IgD-negative memory B cell (primary cell): ENCODE measurements at regions not wholly inside any gene's neighbourhood (a gene's known extent, or its start where the extent isn't known, plus 50 kb on each side); places are given as distances from the start of the nearest gene placed in this dataset.
"Not testable (repeated sequence)": the region's sequence is repeated elsewhere in the genome, so short reads cannot be mapped to it uniquely, and the experiment has no call there.

Source experiments
- H3K27ac Mint-ChIP-seq, 3 donors: one replicate each; pipeline ENCODE4 v1.8.0; 2020 to 2022; ENCODE audit warnings: mild to moderate bottlenecking in 3 of 3, mixed read lengths in 3 of 3, moderate library complexity in 1 of 3
- H3K27me3 Mint-ChIP-seq: one replicate; pipeline ENCODE4 v1.8.0; 2021; ENCODE audit warnings: mixed read lengths
- H3K36me3 Mint-ChIP-seq: one replicate; pipeline ENCODE4 v1.8.0; 2020; ENCODE audit warnings: mild to moderate bottlenecking, mixed read lengths
- H3K4me1 Mint-ChIP-seq, 3 donors: one replicate each; pipeline ENCODE4 v1.8.0; 2020 to 2022; ENCODE audit warnings: mixed read lengths in 3 of 3, mild to moderate bottlenecking in 1 of 3
- H3K4me3 Mint-ChIP-seq, 4 donors: one replicate each; pipeline ENCODE4 v1.8.0; 2020 to 2022; ENCODE audit warnings: mild to moderate bottlenecking in 4 of 4, mixed read lengths in 4 of 4, moderate library complexity in 3 of 4
- H3K9me3 Mint-ChIP-seq, 3 donors: one replicate each; pipeline ENCODE4 v1.8.0; 2020 to 2021; ENCODE audit warnings: mixed read lengths in 3 of 3, mild to moderate bottlenecking in 1 of 3

DNA sequence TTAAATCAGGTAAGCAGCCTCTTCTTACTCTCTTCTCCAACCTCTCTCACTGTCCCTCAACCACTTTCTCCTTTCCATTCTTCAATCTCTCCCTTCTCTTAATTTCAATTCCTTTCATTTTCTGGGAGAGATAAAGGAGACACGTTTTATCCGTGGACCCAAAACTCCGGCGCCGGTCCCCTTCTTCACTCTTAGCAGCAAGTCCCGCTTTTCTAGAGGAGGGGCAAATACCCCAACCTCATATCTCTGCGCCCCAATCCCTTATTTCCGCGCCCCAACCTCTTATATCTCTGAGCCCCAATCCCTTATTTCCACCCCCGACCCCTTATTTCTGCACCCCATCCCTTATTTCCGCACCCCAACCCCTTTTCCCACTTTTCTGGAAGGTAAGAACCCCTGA, 691.6 kb downstream of the EFNA5 start:
- H3K27ac Mint-ChIP-seq, H3K9me3 Mint-ChIP-seq, H3K4me3 Mint-ChIP-seq, H3K27me3 Mint-ChIP-seq, H3K4me1 Mint-ChIP-seq, H3K36me3 Mint-ChIP-seq: not testable (repeated sequence)

DNA sequence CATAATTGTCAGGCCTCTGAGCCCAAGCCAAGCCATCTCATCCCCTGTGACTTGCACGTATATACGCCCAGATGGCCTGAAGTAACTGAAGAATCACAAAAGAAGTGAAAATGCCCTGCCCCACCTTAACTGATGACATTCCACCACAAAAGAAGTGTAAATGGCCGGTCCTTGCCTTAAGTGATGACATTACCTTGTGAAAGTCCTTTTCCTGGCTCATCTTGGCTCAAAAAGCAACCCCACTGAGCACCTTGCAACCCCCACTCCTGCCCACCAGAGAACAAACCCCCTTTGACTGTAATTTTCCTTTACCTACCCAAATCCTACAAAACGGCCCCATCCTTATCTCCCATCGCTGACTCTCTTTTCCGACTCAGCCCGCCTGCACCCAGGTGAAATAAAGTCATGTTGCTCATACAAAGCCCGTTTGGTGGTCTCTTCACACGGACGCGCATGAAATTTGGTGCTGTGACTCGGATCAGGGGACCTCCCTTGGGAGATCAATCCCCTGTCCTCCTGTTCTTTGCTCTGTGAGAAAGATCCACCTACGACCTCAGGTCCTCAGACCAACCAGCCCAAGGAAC, 692.1 kb downstream of the EFNA5 start:
- not testable (repeated sequence) for H3K4me3 Mint-ChIP-seq, H3K27me3 Mint-ChIP-seq, H3K27ac Mint-ChIP-seq, H3K9me3 Mint-ChIP-seq, H3K36me3 Mint-ChIP-seq, H3K4me1 Mint-ChIP-seq

DNA sequence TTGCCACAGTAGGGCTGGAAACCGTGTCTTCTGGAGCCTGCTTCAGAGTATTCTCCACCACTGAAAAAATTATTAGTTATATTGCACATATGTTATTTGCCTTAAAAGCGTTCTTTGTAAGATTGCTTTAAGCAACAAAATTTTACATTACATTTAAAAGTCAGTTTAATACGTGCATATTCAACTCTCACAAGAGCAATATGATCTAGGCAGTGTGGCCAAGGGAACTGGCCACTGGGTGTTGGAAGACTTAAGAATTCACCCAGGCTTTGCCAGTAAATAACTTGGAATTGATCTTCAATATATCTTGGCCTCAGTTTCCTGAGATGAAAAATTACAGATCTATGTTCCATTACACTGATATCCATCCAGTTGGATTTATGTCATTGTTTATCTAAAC, 694.4 kb downstream of the EFNA5 start:
- Mint-ChIP-seq H3K4me1 (no peaks in the 10 kb centered on the region), H3K27me3 (no peaks in the 10 kb centered on the region), H3K36me3 (no peaks in the 10 kb centered on the region), H3K27ac (no peak overlapping the region), H3K9me3 (peaks cover 0 to 2% (median 1%) of the 10 kb centered on the region in 3 donors), H3K4me3 (no peak overlapping the region)

DNA sequence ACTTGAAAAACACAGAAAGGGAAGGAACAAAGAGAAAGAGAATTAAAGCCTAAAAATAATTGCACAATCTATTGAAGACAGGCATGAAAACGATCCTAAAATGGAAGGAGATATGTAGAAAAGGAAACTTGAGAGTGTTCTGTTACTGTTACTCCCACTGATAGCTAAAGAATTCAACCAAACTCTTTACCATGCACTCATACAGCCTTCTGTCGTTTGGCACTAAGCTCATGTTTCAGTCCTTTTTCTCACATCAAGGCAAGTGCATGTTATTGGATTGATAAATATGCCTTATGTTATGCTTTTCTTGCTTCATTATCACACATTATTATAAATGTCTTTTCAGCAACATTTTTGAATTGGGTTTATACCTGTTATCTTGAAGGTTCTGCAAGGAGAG, 696.5 kb downstream of the EFNA5 start:
- Mint-ChIP-seq H3K9me3 (no peaks in the 10 kb centered on the region), H3K4me3 (no peak overlapping the region), H3K36me3 (no peaks in the 10 kb centered on the region), H3K4me1 (no peaks in the 10 kb centered on the region), H3K27me3 (no peaks in the 10 kb centered on the region), H3K27ac (no peak overlapping the region)

DNA sequence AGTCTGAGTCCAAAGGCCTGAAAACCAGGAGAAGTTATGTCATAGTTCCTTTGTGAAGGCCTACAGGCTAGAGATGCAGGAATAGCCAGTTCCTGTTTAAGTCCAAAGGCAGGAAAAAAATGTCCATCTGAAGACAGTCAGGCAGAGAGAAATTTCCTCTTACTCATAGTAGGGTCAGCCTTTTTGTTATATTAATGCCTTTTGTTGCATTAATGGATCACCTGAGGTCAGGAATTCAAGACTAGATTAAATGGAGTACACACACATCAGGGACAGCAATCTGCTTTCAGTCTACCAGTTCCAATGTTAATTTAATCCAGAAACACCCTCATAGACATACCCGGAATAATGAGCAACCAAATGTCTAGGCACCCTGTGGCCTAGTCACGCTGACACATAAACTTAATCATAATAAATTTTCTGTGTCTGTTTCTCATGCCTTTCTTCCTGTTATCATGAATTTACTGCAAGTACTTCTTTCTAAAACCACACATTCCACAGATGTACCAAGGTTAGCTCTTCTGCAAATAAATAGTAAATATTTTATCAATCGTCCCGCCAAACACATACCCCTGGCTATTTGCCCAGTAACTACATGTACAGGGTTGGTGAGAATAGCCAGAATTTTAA, 703.9 kb downstream of the EFNA5 start:
- peaks cover 0 to 3% (median 0%) of the 10 kb centered on the region in 3 donors for H3K9me3 Mint-ChIP-seq
- no peaks in the 10 kb centered on the region for H3K36me3 Mint-ChIP-seq
- H3K27me3 Mint-ChIP-seq: no peaks in the 10 kb centered on the region
- no peak overlapping the region for H3K4me3 Mint-ChIP-seq
- H3K27ac Mint-ChIP-seq: no peak overlapping the region
- no peaks in the 10 kb centered on the region for H3K4me1 Mint-ChIP-seq

DNA sequence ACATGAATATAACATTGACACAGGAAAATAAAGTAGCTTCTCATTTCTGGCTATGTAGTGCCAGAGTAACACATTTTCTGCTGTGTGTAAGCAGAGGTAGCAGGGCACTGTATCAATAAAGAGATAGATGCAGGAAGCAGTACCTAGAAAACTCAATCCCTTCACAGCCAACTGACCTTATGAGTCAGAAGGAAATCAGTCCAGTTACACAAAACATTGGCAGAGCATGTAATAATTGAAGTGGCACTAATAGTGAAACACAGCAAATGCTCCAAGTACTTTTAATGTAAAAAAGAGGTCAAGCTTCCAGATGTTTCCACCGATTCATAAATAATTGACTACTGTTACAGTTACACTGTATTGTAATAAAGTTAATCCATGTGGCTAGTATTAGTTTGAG, 706.6 kb downstream of the EFNA5 start:
- Mint-ChIP-seq H3K4me3 (no peak overlapping the region), H3K9me3 (peaks cover 0 to 3% (median 0%) of the 10 kb centered on the region in 3 donors), H3K4me1 (no peaks in the 10 kb centered on the region), H3K27ac (no peak overlapping the region), H3K27me3 (no peaks in the 10 kb centered on the region), H3K36me3 (no peaks in the 10 kb centered on the region)

DNA sequence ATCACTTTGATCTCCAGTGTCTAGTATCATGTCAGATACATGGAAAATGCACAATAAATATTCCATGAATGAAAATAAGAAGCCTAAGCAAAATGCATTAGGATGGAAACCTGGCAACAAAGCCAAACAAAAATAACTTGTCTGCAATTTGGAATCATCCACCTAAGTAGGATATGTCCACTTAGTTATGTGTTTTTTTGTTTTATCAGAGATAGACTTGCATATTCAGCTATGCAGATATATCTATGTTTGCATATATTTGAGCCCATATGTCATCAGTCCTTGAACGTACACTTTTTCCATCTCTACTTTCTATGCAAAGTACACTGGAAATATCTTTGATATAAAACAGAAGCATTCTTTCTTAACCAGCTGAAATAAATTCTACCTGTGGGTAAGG, 707.1 kb downstream of the EFNA5 start:
- H3K27me3 Mint-ChIP-seq: no peaks in the 10 kb centered on the region
- H3K27ac Mint-ChIP-seq: no peak overlapping the region
- no peak overlapping the region for H3K4me3 Mint-ChIP-seq
- H3K36me3 Mint-ChIP-seq: no peaks in the 10 kb centered on the region
- no peaks in the 10 kb centered on the region for H3K4me1 Mint-ChIP-seq
- H3K9me3 Mint-ChIP-seq: peaks cover 0 to 3% (median 0%) of the 10 kb centered on the region in 3 donors

DNA sequence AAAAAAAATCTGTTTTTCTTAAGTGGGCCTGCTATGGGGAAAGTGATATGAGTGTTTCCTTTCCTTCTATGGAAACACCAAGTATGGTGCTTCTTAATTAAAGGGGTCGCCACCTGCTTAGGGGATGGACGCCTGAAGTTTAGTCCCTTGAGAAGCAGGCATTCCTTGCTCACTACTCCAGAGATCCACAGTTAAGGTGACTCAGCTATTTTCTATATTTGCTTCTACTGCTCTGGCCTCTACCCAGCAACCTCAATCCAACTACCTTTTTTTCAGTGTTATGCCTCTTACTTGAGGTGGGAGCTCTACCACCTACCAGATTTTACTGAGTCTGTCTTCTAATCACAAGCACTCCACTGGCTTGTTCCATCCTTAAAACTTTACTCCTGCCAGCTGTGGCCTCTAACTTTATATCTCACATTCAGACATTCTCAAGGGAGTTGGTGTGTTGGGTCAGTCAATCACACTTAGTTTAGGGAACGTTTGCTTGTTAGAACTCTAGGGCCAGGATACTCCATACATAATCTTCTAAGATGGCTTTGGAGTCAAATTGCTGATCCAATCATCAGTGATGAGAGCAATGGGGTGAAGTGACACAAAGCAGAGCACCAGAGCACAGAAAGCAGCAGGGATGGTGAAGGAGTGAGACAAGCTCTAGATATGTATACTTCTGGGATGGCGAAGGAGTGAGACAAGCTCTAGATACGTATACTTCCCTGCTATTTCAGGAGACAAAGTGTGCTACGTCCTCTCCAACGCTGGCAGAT, 708.1 kb downstream of the EFNA5 start:
- Mint-ChIP-seq H3K4me1 (no peaks in the 10 kb centered on the region), H3K36me3 (no peaks in the 10 kb centered on the region), H3K4me3 (no peak overlapping the region), H3K9me3 (peaks cover 0 to 3% (median 0%) of the 10 kb centered on the region in 3 donors), H3K27me3 (no peaks in the 10 kb centered on the region), H3K27ac (no peak overlapping the region)

DNA sequence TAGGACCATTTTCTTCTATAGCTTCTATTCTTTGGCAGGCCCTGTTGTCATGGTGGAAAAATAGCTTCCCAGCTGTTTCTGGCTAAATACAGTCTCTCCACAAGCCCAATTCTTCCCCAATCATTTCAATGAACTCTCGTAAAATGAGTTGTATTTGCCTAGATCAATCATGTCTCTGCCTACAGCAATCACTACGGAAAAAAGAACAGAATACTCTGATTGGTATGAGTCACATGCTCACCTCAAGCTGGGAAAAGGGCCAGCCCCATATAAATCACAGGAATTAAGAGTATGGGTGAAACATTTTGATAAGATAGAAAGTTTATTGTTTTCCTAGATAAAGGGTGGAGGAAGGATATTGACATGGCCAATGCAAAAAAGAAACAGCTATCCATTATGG, 711.4 kb downstream of the EFNA5 start:
- no peak overlapping the region for H3K4me3 Mint-ChIP-seq
- no peaks in the 10 kb centered on the region for H3K4me1 Mint-ChIP-seq
- H3K27me3 Mint-ChIP-seq: no peaks in the 10 kb centered on the region
- no peaks in the 10 kb centered on the region for H3K9me3 Mint-ChIP-seq
- no peak overlapping the region for H3K27ac Mint-ChIP-seq
- no peaks in the 10 kb centered on the region for H3K36me3 Mint-ChIP-seq

DNA sequence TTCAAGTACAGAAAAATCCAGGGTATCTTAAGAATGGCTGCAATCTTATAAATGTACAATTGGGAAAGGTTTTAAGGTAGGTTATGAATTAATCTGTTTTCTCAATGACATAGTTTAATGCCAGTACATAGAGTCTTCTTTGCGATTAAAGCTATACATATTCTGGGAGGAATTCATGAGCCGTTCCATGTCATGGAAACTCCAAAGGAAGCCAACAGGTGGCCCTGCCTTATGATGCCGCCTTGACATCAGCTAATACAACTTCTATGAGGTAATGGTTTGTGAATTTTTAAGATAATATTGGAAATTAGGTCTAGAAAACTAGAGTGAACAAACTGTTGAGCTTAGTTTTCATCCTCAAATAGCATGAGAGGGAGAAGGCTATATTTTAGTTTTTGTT, 713.4 kb downstream of the EFNA5 start:
- Mint-ChIP-seq H3K4me3 (no peak overlapping the region), H3K9me3 (peaks cover 0 to 5% (median 0%) of the 10 kb centered on the region in 3 donors)

DNA sequence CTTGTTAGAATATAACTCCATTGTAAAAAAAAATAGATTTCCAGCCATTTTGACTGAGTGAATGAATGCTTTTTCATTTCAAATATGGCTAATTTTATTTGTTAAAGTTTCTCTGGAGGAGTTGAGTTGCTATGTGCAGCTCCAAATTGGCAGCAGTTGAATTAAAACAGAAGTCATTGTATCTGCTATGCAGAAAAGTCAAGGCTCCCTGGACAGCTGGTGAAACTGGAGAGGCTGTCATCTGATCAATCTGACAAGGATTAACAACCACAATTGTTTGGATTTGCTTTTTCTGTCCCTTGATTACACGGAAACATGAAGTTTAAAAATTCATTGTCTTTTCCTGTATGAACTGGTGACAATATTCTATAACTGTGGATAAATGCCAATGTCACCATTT, 713.9 kb downstream of the EFNA5 start:
- Mint-ChIP-seq H3K4me3 (no peak overlapping the region), H3K9me3 (peaks cover 0 to 5% (median 2%) of the 10 kb centered on the region in 3 donors), H3K4me1 (no peaks in the 10 kb centered on the region), H3K27ac (no peak overlapping the region), H3K27me3 (no peaks in the 10 kb centered on the region), H3K36me3 (peaks cover 2% of the 10 kb centered on the region)

More for the DNA sequence above, 713.4 kb downstream of the EFNA5 start:
- Mint-ChIP-seq H3K27ac (no peak overlapping the region), H3K36me3 (peaks cover 2% of the 10 kb centered on the region), H3K4me1 (no peaks in the 10 kb centered on the region), H3K27me3 (no peaks in the 10 kb centered on the region)

DNA sequence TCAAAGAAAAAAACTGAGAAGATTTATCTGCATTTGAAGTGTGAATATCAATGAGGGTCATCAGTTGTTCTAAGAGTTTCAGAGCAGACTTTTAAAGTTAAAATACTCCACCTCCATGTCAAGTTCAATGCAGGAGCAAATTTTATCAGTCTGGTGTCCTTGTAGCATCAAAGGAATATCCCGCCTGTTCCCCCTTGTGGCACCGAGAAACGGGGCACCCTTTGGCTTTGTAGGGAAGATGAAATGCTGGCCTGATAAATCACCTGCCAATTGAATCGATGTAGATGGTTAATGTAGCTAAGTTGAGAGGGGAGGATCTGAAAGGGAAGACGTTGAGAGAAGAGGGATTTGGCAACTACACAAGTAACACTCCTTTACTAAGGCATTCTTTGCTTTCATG, 714.5 kb downstream of the EFNA5 start:
- Mint-ChIP-seq H3K27me3 (no peaks in the 10 kb centered on the region), H3K9me3 (peaks cover 0 to 5% (median 2%) of the 10 kb centered on the region in 3 donors), H3K27ac (no peak overlapping the region), H3K36me3 (peaks cover 2% of the 10 kb centered on the region), H3K4me3 (no peak overlapping the region), H3K4me1 (no peaks in the 10 kb centered on the region)

DNA sequence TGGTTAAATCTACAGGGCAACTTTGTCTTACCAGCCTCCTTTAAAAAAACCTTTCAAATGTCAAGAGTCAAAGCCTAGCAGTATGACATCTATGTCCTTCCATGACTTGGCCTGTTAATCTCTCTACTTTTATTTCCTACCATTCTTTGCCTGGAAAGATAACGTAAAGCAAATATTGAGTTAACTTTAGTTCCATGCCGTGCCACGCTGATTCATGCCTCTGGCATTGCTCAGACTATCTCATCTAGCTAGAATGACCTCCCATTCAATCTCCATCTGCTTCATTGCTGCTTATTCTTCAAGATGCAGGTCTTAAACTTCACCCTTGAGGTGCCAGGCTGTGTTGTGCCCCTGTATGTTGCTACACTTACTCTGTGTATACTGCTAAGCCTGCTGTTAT, 729.8 kb downstream of the EFNA5 start:
- Mint-ChIP-seq H3K27ac (no peak overlapping the region), H3K27me3 (no peaks in the 10 kb centered on the region), H3K4me1 (peaks cover 0 to 2% (median 0%) of the 10 kb centered on the region in 3 donors), H3K9me3 (peaks cover 2 to 5% (median 5%) of the 10 kb centered on the region in 3 donors), H3K4me3 (no peak overlapping the region), H3K36me3 (no peaks in the 10 kb centered on the region)

DNA sequence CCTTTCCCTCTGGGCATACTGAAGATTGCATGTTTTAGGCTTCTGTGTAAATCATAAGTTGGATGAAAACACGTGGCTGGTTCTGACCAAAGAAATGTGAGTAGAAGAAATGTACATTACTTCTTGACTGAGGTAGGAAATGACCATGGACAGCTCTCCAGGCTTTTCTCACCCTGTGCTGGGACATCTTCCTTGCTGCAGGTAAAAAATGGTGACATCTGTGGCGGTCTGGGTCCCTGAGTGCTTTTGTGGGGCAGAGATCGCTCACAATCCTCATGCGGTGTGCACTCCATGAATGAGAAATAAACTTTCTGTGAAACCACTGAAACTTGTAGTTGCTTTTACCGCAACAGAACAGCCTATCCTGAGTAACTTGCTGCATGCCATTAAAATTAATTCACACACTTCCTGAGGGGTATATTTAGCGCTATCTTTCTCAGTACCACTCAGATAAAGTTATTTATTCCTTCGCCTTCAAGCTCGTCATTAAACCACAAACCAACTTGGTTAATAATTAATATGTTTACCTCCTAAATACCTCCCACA, 730.4 kb downstream of the EFNA5 start:
- H3K4me3 Mint-ChIP-seq: no peak overlapping the region
- H3K36me3 Mint-ChIP-seq: no peaks in the 10 kb centered on the region
- peaks cover 2 to 5% (median 5%) of the 10 kb centered on the region in 3 donors for H3K9me3 Mint-ChIP-seq
- H3K4me1 Mint-ChIP-seq: peaks cover 0 to 2% (median 0%) of the 10 kb centered on the region in 3 donors
- no peak overlapping the region for H3K27ac Mint-ChIP-seq
- no peaks in the 10 kb centered on the region for H3K27me3 Mint-ChIP-seq

DNA sequence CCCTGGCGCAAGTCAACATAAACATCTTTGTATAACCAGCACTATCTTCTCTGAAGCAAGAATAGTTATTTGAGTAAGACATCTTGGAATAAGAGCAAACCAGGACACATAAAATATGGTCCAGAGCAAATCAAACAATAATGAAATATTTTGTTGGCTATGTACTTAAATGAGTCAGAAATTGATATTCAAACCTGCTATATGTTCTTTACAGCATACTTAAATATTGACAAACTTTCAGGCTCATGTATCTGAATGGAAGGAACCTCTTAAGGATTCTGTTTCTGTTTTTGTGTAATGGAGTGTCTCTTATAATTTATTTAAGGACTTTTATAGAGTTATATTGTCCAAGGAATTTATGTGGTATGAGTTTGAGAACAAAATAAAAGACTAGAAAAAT, 747.3 kb downstream of the EFNA5 start:
- no peaks in the 10 kb centered on the region for H3K27me3 Mint-ChIP-seq
- H3K4me3 Mint-ChIP-seq: no peak overlapping the region
- peaks cover 2% of the 10 kb centered on the region for H3K36me3 Mint-ChIP-seq
- H3K9me3 Mint-ChIP-seq: no peaks in the 10 kb centered on the region
- H3K27ac Mint-ChIP-seq: no peak overlapping the region
- no peaks in the 10 kb centered on the region for H3K4me1 Mint-ChIP-seq
